Stimulated activated CD4-positive, alpha-beta T cell treated with anti-CD3 and anti-CD28 coated beads, Interleukin-15, amount 100 ng/mL, for 1 hour (primary cell): ENCODE measurements at regions not wholly inside any gene's neighbourhood (a gene's known extent, or its start where the extent isn't known, plus 50 kb on each side); places are given as distances from the start of the nearest gene placed in this dataset.
"Not testable (repeated sequence)": the region's sequence is repeated elsewhere in the genome, so short reads cannot be mapped to it uniquely, and the experiment has no call there.

Source experiments
- DNase-seq, 2 donors: peaks; one replicate each; pipeline ENCODE4 v3.0.0-alpha.2; 2020; ENCODE audit warnings: low read depth in 1 of 2, low spot score in 1 of 2

- no peak for DNase-seq
Observed at GRCh38 chr2:35185861-35186412, 1169.6 kb upstream of the CRIM1 start.

- no peak for DNase-seq
Observed at GRCh38 chr2:35184471-35184870, 1171.1 kb upstream of the CRIM1 start.

- not testable (repeated sequence) for DNase-seq
Observed at GRCh38 chr2:35176726-35177125, 1178.9 kb upstream of the CRIM1 start.

- DNase-seq, result no peak
Observed at GRCh38 chr2:35174845-35175244, 1180.7 kb upstream of the CRIM1 start.

- DNase-seq, result no peak
Observed at GRCh38 chr2:35172687-35173086, 1182.9 kb upstream of the CRIM1 start.

GRCh38 chr2:35168351-35168750 lies 1187.2 kb upstream of the CRIM1 start:
- no peak for DNase-seq

- DNase-seq, result no peak
Observed at GRCh38 chr2:35163948-35164347, 1191.6 kb upstream of the CRIM1 start.

- DNase-seq, result no peak
Observed at GRCh38 chr2:35160871-35161270, 1194.7 kb upstream of the CRIM1 start.

GRCh38 chr2:35125871-35126270 lies 1229.7 kb upstream of the CRIM1 start:
- no peak for DNase-seq

GRCh38 chr2:35125278-35125677 lies 1230.3 kb upstream of the CRIM1 start:
- no peak for DNase-seq

GRCh38 chr2:35116151-35116550 lies 1239.4 kb upstream of the CRIM1 start:
- no peak for DNase-seq

- no peak for DNase-seq
Observed at GRCh38 chr2:35114765-35115164, 1240.8 kb upstream of the CRIM1 start.

- not testable (repeated sequence) for DNase-seq
Observed at GRCh38 chr2:35112367-35112766, 1243.2 kb upstream of the CRIM1 start.

- no peak for DNase-seq
Observed at GRCh38 chr2:35104309-35104708, 1251.3 kb upstream of the CRIM1 start.

GRCh38 chr2:35099342-35099741 lies 1256.2 kb upstream of the CRIM1 start:
- no peak for DNase-seq

GRCh38 chr2:35082072-35082471 lies 1273.5 kb upstream of the CRIM1 start:
- no peak for DNase-seq

GRCh38 chr2:35081622-35082015 lies 1274.0 kb upstream of the CRIM1 start:
- no peak for DNase-seq

- DNase-seq, result no peak
Observed at GRCh38 chr2:35081001-35081621, 1274.5 kb upstream of the CRIM1 start.

GRCh38 chr2:35080231-35080910 lies 1275.2 kb upstream of the CRIM1 start:
- DNase-seq, result no peak

GRCh38 chr2:35067420-35067819 lies 1288.2 kb upstream of the CRIM1 start:
- no peak for DNase-seq

- no peak for DNase-seq
Observed at GRCh38 chr2:35063836-35064235, 1291.7 kb upstream of the CRIM1 start.

GRCh38 chr2:35035883-35036282 lies 1319.7 kb upstream of the CRIM1 start:
- no peak for DNase-seq

GRCh38 chr2:35033748-35034147 lies 1321.8 kb upstream of the CRIM1 start:
- no peak for DNase-seq
